ENCODE measurements at regions not wholly inside any gene's neighbourhood (a gene's known extent, or its start where the extent isn't known, plus 50 kb on each side); places are given as distances from the start of the nearest gene placed in this dataset.

DNA sequence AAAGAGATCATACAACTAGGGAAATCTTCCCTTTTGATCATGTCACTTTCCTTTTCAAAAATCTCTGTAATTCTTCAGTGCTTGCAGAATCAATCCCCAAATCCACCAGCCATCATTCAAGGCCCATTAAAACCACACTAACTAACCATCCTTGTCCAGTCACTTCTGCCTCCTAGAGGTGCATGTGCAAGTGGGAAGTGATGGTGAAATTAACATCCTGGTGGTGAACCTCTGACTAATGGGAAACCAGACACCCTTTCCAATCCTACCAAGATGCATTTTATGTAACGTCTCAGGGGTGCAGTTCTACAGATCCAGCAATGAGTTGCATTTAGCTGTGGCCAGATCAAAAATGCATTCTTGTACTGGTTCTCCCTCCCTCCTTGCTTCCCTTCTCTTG is 341.8 kb downstream of the RAPGEF2 start:
- DNase-seq: no peak

DNA sequence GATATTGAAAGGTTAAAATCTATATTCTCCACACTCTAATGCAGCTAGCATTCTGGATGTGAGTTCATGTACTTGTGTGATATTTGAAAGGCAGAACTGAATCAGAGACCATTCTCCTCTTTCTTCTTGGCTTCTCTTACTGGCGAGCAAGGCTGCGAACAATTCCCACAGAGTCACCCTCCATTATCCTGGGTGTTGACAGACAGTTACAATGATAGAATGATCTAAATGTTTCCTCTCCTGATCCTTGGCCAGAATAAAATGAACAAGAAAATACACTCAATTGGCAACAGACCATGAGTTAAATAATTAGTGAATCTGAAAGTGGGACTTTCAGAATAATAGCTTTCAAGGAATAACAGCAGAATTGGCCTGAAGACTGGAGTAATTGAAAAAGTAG is 342.8 kb downstream of the RAPGEF2 start:
- no peak for DNase-seq

DNA sequence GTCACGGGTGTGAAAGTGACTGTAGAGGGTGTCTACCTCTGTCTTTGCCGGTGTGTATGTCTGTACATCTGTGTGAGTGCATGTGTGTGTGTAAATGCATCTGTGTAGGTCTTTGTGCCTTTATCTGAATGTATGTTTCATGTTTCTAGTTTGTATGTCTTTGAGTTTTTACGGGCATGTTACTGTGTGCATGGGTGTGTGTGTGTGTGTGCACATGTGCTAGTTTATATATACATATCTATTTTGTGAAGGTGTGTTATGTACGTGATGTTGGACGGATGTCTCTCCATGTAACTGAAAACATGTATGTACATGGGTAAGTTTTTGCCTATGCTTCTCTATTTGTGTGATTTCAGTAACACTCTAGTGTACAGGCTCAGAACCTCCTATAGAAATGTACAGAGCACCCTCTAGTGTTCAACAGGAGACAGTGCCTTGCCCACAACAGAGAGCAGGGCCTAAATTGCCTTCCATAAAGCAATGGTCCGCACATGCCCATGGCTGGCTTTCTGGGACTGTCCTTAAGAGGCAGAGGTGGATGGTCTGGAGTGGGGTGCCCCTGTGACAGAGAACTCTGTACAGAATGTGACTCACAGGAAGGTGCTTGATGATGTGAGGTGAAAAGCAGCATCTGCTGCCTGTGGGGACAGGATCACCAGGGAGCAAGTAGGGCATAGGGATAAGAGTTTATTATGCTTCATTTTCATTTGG is 343.5 kb downstream of the RAPGEF2 start:
- peak; percentile 62 for DNase-seq

DNA sequence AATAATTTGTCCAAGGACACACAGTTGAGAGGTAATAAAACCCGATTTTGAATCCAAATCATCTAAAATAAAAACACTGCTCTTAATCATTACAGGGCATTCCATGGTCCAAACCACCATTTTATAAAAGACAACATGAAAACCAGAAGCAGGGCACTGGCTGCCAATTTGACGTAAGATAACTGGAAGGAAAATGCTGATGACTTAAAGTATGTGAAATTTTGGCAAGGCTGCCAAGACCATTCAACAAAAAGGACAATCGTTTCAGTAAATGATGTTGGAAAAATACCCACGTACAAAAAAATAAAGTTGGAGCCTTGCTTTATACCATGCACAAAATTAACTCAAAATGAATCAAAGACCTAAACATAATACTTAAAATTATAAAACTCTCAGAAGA is 344.4 kb downstream of the RAPGEF2 start:
- DNase-seq: no peak

DNA sequence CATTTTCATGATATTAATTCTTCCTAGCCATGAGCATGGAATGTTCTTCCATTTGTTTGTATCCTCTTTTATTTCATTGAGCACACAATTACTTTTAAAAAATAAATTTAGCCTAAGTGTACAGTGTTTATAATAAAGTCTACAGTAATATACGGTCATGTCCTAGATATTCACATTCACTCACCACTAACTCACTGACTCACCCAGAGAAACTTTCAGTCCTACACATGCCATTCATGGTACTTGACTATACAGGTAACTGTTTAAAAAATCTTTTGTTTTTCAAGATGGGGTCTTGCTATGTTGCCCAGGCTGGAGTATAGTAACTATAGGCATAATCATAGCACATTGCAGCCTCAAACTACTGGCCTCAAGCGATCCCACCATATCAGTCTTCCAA is 348.1 kb downstream of the RAPGEF2 start:
- DNase-seq: no peak

DNA sequence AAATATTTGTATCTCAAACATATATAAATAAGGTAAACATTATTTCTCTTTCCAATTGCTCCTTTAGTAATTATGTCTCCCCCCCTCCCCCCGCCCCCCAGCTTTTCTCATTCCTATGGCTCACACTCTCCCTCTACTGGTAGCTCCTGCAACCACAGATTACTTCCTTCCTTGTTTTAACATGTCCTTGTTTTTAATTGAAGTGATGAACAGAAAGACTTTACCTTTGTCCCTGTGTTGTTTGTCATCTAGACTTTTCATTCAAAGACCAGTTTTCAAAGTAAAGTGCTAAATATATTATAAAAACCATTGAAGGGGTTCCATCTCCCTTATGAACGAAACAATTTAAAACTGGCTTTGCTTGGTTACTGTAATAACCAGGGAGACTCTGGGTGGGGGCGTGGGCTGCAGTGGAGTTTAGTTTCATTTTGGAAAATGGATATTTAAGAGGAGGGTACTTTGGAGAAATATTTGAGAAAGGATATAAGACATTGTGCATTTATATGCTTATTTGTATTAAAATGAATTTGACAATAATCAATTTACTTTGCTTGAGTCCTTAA is 352.9 kb downstream of the RAPGEF2 start:
- peak; percentile 29 for DNase-seq

DNA sequence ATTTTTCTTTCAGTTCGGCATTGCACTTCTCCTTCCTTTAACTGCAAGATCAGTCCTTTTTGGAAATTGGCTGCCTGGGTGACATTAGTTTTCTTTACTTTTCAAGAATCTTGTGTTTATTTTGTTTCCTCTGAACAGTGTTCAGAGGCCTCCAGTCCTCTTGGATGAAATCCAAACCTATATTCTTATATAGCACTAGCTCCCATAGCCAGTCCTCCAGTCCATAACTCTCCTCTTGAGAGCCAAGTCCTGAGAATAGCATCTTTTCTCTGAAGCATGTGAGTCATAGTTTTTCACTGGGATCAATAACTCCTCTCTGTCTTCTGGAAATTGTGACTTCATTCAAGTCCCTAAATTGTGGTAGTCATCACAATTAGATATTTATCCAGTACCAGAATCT is 357.5 kb downstream of the RAPGEF2 start:
- DNase-seq: no peak

DNA sequence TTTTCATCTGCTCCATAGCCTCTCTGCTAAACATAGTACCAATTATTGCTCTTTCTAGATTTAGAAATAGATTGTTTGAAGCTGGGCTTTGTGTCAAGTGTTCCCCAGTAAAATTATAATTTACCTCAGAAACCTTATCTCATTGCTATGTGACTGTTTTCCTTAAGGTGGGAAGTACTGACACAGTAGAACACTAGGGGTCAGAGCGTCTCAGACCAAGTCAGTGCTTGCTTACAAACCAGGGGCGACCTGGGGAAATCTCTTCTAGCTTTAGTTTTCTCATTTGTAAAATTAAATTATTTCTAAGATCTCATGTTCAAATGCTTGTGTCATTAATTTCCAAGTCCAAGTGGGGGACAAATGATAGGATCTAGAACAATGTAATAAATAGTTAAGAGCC is 360.4 kb downstream of the RAPGEF2 start:
- DNase-seq: no peak

DNA sequence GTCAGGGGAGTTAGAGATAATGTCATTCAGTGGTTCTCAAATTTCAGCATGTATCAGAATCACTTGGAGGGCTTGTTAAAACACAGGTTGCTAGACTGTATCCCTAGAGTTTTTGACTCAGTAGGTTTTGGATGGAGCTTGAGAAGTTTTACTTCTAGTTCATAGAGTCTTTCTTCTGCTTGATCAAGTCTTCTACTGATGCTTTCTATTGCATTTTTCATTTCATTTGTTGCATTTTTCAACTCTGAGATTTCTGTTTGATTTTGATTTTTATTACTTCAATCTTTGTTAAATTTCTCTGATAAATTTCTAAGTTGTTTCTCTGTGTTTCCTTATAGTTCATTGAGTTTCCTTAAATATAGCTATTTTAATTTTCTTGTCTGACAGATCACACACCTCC is 361.4 kb downstream of the RAPGEF2 start:
- DNase-seq: no peak

DNA sequence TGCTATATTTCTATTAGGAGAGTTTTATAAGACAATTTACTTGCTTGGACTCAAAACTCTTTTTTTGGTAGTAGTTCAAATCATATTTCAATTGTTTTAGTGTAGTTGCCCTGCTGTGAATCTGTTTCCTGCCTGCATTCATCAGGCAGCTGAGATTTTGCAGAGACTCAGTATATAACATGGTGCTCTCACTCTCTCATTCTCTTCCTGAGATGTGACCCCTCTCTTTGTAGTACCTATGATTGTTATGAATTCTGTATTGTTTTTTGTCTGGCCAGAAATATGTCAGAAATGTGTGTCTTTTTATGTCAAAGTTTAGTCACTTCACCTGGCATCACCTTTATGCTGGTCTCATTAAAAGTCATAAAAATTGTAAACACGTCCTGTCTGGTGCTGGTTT is 374.0 kb downstream of the RAPGEF2 start:
- no peak for DNase-seq

DNA sequence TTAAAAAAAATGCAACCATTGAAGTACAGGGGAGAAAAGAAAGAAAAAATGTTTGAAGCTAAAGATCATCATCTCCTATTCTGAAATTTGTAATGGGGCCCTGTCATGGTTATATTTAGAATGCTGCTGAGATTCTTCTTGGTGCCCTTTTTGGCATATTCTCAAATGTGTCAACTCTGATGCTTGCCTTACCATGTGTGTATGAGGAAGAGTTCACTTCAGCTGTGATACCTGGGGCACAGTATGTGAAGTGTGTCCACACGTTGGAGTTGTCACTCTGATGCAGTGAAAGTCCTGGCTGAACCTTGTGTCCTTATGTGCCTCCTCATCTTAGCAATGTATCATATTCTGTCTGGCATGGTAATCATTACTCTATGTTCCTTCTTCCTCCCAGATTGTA is 377.9 kb downstream of the RAPGEF2 start:
- no peak for DNase-seq

DNA sequence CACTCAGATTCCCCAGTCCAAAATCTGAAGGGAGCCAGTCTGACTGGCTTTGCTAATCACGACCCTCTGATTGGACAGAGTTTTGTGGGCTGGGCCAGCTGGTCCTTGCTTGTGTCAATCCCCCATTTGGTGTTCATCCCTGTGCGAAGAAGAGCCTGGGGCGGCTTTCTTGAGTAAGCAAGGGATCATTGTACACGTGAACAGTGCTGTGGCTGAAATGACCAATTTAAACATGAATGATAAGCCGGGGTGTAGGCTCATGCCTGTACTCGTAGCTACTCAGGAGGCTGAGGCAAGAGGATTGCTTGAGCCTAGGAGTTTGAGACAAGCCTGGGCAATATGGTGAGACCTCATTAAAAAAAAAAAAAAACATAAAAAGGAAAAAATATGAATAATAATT is 379.1 kb downstream of the RAPGEF2 start:
- DNase-seq: no peak

DNA sequence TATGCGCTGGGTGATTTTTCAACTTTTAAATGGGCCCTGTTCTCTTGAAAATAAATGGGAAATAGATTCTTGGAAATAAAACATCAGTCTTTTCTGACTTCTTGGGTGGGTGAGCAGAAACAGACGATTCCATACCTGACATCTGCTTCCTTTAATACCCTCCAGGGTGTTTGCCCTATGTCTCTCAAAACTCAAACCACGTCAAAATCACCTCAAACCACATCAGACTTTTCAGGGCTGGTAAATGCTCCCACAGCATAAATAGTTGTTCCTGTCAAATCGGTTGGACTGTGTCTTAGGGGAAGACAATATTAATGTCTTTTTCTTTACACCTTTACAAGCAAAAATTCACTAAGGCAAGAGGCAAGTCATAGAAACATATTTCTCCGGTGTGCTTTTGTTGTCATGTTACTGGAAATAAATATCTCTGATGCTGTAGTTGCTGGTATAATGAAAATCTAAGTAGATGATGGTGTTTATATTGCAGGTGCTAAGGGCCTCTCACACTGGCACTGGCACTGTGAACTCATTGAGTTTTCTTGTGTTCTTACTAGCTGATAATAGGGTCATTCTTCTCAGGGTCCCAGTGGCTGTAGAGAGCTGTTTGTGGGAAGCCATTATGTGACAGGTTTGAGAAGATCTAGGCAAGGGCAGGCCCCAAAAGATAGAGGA is 380.4 kb downstream of the RAPGEF2 start:
- no peak for DNase-seq

DNA sequence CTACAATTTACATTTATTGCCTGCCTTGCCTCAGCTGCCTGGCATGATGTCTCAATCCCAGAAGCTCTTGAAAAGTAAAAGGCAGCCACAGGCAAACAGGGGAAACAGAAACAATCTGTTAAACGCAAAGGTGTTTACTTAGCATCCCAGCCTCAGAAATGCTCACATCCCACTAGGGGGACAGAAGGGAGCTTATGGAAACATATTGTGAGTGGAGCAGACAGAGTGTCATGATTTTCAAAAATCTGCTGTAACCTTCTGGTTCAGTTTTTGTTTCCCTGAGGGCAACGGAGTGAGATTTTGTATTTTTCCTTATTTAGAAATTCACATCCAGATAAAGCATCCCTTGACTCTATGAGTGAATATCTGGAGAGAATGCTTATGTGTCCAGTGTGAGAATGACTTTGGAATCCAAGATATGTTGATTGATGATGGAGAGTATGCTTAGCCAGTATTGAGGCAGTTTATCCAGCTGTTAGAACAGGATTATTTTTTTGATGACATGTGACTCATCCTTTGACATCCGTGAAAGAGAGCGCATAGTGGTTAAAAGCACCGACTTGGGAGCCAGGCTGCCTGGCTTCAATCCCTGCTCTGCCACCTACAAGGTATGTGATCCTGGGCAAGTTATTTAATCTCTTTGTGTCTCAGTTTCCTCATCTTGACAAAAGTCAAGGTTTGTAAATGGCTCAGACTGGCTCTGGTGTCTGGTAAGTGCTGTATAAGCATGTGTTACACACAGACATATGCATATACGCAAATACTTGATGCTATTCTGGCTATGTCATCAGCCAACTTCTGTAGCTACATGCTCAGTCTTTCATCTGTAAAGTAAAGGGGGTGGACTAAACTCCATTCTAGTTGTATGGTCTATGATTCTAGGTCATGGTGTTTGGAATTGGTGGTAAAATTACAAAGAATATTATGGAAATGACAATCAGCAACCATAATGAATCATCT is 381.2 kb downstream of the RAPGEF2 start:
- no peak for DNase-seq

DNA sequence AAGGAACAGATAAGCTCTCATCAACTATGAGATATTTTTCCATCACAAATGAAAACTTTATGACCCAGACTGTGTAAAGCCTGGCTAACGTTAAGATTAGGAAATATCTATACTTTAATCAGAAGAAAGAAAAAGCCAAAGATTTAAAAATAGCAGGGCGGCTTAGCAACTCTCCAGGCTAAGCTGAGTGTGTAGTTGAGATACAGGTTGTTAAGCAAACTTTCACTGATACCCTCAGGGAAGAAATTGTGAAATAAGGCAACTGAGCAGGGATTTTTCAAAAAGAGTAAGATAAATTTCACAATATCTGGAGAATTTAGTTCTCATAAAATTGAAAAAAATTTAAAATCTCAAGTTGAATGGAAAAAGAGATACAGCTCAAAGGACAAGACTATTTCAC is 382.0 kb downstream of the RAPGEF2 start:
- DNase-seq: no peak

DNA sequence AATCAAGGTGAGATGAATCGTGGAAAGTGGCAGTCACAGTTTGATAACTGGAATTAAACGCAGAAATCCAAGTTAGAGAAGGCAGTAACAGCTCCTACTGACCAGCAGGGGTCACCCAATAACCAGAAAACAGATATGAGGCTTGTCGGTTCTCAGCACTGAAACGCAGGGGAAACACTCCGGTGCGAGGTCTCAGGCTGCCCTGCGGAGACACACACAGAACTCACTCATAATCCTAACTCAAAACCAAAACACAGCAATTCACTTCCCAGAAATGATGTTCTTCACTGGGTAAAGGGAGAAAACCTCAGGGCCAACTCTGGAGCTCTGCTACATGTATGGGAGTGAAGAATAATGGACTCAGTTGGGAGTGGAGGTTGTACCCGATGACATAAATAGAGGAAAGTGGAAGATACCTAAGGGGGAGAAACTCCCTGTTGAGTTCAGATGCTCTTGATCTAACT is 384.4 kb downstream of the RAPGEF2 start:
- DNase-seq: peak; percentile 78

DNA sequence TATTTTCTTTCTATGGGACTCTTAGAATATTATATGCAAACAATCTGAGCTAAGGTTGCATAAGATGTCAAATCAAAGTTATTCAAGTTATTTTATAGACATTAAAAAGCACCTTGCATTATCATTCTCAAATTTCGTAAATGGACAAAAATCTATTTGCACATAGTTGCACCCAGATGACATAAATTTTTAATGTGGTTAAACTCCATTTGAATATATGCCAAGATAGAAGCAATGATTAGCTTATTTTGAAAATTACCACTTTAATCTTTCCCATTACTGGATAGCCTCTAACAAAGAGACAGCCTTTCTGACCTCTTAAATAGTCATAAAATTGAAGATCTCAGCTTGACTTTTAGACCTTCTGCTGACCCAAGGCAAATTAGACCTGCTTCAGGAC is 386.8 kb downstream of the RAPGEF2 start:
- no peak for DNase-seq

DNA sequence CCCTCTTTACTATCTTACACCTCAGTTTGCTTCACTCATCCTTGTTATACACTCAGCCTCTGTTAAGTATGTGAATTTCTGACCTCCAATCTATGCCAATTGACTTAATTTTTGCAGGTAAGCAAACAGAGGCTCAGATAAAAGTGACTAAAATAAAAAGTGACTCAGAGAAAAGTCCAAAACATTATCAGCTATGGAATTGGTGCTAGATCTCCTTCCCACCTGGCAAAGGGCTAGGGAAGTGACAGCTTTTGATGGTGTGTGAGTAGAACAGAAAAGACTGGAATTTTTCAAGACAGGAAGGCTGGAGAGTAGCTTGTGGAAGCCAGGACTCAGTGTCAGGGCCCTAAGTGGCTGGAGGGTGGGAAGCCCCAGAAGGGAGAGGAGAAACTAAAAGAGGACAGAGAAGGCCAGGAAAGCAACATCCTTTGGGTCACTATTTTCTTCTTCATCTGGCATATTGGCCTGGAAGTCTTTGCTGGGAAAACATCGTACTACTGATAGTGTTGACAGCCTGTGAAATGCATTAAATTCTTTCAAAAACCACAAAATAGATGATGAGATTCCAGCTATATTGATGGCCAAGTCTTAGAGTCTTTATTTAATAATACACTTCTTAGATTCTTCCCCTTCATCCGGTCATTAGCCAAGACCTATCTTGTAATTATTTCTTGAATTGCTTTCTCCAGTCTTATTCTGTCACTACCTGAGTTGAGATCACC is 392.8 kb downstream of the RAPGEF2 start:
- DNase-seq: no peak

DNA sequence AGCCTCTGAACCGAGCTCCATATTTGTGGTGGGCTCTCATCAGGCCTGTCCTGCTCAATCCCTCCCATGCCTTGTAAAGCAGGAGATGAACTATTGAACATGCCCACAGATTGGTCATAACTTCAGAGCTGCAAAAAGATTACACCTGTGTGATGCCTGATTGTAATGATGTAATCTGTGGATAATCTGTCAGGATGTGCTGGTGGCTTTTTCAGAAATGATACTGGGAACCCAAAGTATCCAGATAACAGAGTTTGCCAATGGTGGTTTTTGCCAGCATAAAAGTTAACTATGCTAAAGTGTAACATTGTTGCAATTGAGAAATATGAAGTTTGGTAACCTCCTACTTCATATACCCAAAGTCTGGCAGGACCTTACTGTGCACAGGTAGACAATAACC is 393.4 kb downstream of the RAPGEF2 start:
- DNase-seq: no peak

DNA sequence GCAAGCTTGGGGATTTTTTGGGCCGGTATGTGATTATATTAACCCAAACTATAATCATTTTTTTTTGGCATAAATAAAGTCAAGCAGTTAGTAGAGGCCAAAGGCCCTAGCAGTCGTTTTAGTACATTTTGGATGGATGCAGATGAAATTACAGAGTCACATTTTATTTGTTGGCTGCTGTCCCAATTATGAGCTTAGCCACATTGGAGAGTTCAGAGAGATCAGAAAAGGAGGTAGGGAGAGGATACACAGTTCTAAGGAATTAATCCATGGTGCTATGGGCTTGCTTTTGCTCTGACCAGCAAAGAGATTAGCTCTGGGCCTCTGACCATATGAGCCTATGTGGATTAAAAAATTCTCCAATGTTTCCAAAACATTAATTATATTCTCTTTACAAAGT is 395.1 kb downstream of the RAPGEF2 start:
- no peak for DNase-seq

DNA sequence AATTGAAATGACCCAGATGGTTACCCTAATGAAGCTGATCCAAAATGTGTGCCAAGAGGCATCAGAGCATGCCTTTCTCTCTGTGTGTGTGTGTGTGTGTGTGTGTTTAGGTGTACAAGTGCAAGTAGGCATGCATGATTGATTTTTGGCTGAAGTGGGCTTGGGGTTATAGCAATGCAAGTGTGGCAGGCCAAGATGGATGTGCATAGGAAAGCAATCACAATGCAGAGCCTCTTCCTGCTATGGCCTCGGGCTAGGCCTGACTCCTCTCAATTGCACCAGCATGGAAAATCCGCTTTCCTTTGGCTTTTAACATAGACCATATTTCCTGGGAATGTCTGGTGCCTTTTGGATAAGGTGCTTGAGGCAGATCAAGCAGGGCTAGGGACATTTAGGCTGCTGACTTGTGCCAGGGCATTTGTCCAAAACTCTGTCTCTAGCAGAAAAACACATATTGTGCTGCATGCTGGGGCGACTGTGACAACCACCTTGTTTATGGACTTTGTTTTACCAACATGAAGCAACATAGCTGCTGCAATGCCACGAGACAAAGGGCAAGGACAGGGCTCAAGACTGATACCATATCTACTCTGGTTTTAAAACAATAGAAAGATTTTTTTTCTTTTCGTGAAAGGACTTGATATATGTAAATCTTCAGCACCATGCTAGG is 395.7 kb downstream of the RAPGEF2 start:
- no peak for DNase-seq

All from renal pelvis (tissue), 1 donor.